ENCODE measurements at regions not wholly inside any gene's neighbourhood (a gene's known extent, or its start where the extent isn't known, plus 50 kb on each side); places are given as distances from the start of the nearest gene placed in this dataset.
"Not testable (repeated sequence)": the region's sequence is repeated elsewhere in the genome, so short reads cannot be mapped to it uniquely, and the experiment has no call there.

DNA sequence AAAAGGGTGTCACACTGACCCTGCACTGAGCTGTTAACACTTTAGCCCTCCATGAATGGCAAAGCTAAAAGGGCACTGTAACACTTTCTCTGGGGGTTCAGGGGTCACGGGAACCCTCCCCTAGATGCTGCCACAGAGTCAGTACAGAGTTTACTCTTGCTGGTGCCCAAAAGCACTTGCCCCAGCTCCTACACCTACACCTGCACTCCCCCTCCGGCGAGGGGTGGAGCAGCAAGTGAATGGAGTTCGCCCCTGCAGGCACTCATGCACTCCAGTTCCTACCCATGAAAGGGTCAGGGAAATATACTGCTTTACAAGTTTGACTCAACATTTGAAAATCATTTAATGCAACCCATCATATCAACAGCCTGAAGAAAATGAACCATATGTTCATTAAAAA lies 355.7 kb upstream of the SPATA31A3 start:
- not testable (repeated sequence) for TF ChIP-seq CTCF, POLR2AphosphoS5, POLR2A, EP300 (IDR thresholded peaks at IDR 0.05)
